Nephron progenitor cell (in vitro differentiated cells): ENCODE measurements at regions not wholly inside any gene's neighbourhood (a gene's known extent, or its start where the extent isn't known, plus 50 kb on each side); places are given as distances from the start of the nearest gene placed in this dataset.

Source experiments
- DNase-seq: peaks from one replicate; pipeline ENCODE4 v3.0.0; 2021
- H3K27ac Mint-ChIP-seq: 2 replicates; pipeline ENCODE4 v1.8.0; 2021; ENCODE audit warnings: mild to moderate bottlenecking, moderate library complexity, mixed read lengths
- H3K27me3 Mint-ChIP-seq: 2 replicates; pipeline ENCODE4 v1.8.0; 2021; ENCODE audit warnings: mild to moderate bottlenecking, low read depth, mixed read lengths; ENCODE audit not compliant: poor library complexity
- H3K36me3 Mint-ChIP-seq: 2 replicates; pipeline ENCODE4 v1.8.0; 2021; ENCODE audit warnings: low read depth, mixed read lengths
- H3K4me1 Mint-ChIP-seq: 2 replicates; pipeline ENCODE4 v1.8.0; 2021; ENCODE audit warnings: mixed read lengths
- H3K4me3 Mint-ChIP-seq: 2 replicates; pipeline ENCODE4 v1.8.0; 2021; ENCODE audit warnings: mild to moderate bottlenecking, moderate library complexity, mixed read lengths
- H3K9me3 Mint-ChIP-seq: 2 replicates; pipeline ENCODE4 v1.8.0; 2021; ENCODE audit warnings: mild to moderate bottlenecking, moderate library complexity, mixed read lengths
- CTCF ChIP-seq: fragments of 200-600 bp; sonication (generic); IDR thresholded peaks from 2 replicates; pipeline ENCODE4 v1.5.0; 2021; ENCODE audit warnings: antibody characterized with exemption

GRCh38 chr12:98151105-98151590 is 364.2 kb upstream of the TMPO start:
- no peak for DNase-seq
- Mint-ChIP-seq H3K27me3 (no peaks in the 10 kb centered on the region), H3K4me1 (peaks cover 9% of the 10 kb centered on the region), H3K9me3 (peaks cover 1% of the 10 kb centered on the region), H3K36me3 (no peaks in the 10 kb centered on the region), H3K4me3 (no peak overlapping the region), H3K27ac (no peak overlapping the region)
- TF ChIP-seq CTCF, result no peak

GRCh38 chr12:98151984-98152383 is 363.4 kb upstream of the TMPO start:
- H3K4me1 Mint-ChIP-seq, result peaks cover 14% of the 10 kb centered on the region
- no peak for TF ChIP-seq CTCF
- no peak overlapping the region for H3K4me3 Mint-ChIP-seq
- H3K36me3 Mint-ChIP-seq, result no peaks in the 10 kb centered on the region
- no peak for DNase-seq
- no peaks in the 10 kb centered on the region for H3K9me3 Mint-ChIP-seq
- no peak overlapping the region for H3K27ac Mint-ChIP-seq
- H3K27me3 Mint-ChIP-seq, result no peaks in the 10 kb centered on the region

GRCh38 chr12:98154850-98155249 is 360.5 kb upstream of the TMPO start:
- H3K4me3 Mint-ChIP-seq, result no peak overlapping the region
- H3K4me1 Mint-ChIP-seq, result peaks cover 14% of the 10 kb centered on the region
- H3K27me3 Mint-ChIP-seq, result no peaks in the 10 kb centered on the region
- H3K27ac Mint-ChIP-seq, result no peak overlapping the region
- H3K9me3 Mint-ChIP-seq, result no peaks in the 10 kb centered on the region
- no peaks in the 10 kb centered on the region for H3K36me3 Mint-ChIP-seq
- TF ChIP-seq CTCF, result peak; percentile 60
- DNase-seq, result peak; percentile 49

- Mint-ChIP-seq H3K4me1 (peaks cover 14% of the 10 kb centered on the region), H3K4me3 (no peak overlapping the region), H3K27me3 (no peaks in the 10 kb centered on the region), H3K36me3 (no peaks in the 10 kb centered on the region), H3K27ac (no peak overlapping the region), H3K9me3 (no peaks in the 10 kb centered on the region)
- no peak for DNase-seq
- no peak for TF ChIP-seq CTCF
These were observed 358.7 kb upstream of the TMPO start for GRCh38 chr12:98156697-98157096.

- Mint-ChIP-seq H3K27ac (no peak overlapping the region), H3K9me3 (no peaks in the 10 kb centered on the region), H3K4me1 (no peaks in the 10 kb centered on the region), H3K36me3 (no peaks in the 10 kb centered on the region), H3K27me3 (no peaks in the 10 kb centered on the region), H3K4me3 (no peak overlapping the region)
- DNase-seq, result no peak
- TF ChIP-seq CTCF, result no peak
These were observed 352.3 kb upstream of the TMPO start for GRCh38 chr12:98162906-98163678.

- peaks cover 5% of the 10 kb centered on the region for H3K27me3 Mint-ChIP-seq
- TF ChIP-seq CTCF, result no peak
- no peaks in the 10 kb centered on the region for H3K9me3 Mint-ChIP-seq
- no peak overlapping the region for H3K27ac Mint-ChIP-seq
- no peaks in the 10 kb centered on the region for H3K4me1 Mint-ChIP-seq
- H3K4me3 Mint-ChIP-seq, result no peak overlapping the region
- DNase-seq, result no peak
- no peaks in the 10 kb centered on the region for H3K36me3 Mint-ChIP-seq
These were observed 343.1 kb upstream of the TMPO start for GRCh38 chr12:98172304-98172703.
